AG04449 (cell line): ENCODE measurements at regions not wholly inside any gene's neighbourhood (a gene's known extent, or its start where the extent isn't known, plus 50 kb on each side); places are given as distances from the start of the nearest gene placed in this dataset.

Source experiments
- CTCF ChIA-PET: fragments of 350-600 bp; formaldehyde crosslinking; extraction: SDS; loops from one replicate; lab custom pipeline; 2021; ENCODE audit warnings: antibody characterized with exemption; lab: Yijun Ruan, JAX
- POLR2A ChIA-PET: fragments of 400-600, 350-600 bp; formaldehyde crosslinking; extraction: SDS; loops from one replicate; lab custom pipeline; 2020; ENCODE audit warnings: antibody characterized with exemption, inconsistent platforms; lab: Yijun Ruan, JAX
- DNase-seq: peaks from one replicate; pipeline ENCODE4 v3.0.0-alpha.2; 2010; ENCODE audit warnings: low read depth, low spot score
- H3K4me3 ChIP-seq: 2 replicates; pipeline ENCODE4 v1.5.1; 2011; ENCODE audit warnings: low read depth, mild to moderate bottlenecking, control low read depth, low read length
- TF ChIP-seq, protein P1 (sequence below): IDR thresholded peaks from one replicate; pipeline ENCODE4 v1.5.1; 2011; ENCODE audit warnings: mild to moderate bottlenecking, moderate library complexity, low read length, control low read depth, inconsistent platforms; ENCODE audit not compliant: insufficient read depth; ENCODE audit errors: missing control alignments

- CTCF ChIA-PET = no interaction called here
- POLR2A ChIA-PET = no interaction called here
- no peak for DNase-seq
- no peak overlapping the region for H3K4me3 ChIP-seq
- TF ChIP-seq, protein P1, sequence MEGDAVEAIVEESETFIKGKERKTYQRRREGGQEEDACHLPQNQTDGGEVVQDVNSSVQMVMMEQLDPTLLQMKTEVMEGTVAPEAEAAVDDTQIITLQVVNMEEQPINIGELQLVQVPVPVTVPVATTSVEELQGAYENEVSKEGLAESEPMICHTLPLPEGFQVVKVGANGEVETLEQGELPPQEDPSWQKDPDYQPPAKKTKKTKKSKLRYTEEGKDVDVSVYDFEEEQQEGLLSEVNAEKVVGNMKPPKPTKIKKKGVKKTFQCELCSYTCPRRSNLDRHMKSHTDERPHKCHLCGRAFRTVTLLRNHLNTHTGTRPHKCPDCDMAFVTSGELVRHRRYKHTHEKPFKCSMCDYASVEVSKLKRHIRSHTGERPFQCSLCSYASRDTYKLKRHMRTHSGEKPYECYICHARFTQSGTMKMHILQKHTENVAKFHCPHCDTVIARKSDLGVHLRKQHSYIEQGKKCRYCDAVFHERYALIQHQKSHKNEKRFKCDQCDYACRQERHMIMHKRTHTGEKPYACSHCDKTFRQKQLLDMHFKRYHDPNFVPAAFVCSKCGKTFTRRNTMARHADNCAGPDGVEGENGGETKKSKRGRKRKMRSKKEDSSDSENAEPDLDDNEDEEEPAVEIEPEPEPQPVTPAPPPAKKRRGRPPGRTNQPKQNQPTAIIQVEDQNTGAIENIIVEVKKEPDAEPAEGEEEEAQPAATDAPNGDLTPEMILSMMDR = no peak
Observed at GRCh38 chr17:27970587-27970986, 71.9 kb upstream of the NLK start.

GRCh38 chr17:27973258-27974044, 69.0 kb upstream of the NLK start:
- POLR2A ChIA-PET = no interaction called here
- CTCF ChIA-PET = no interaction called here
- no peak for DNase-seq
- TF ChIP-seq, protein P1 = no peak
- no peak overlapping the region for H3K4me3 ChIP-seq

DNA sequence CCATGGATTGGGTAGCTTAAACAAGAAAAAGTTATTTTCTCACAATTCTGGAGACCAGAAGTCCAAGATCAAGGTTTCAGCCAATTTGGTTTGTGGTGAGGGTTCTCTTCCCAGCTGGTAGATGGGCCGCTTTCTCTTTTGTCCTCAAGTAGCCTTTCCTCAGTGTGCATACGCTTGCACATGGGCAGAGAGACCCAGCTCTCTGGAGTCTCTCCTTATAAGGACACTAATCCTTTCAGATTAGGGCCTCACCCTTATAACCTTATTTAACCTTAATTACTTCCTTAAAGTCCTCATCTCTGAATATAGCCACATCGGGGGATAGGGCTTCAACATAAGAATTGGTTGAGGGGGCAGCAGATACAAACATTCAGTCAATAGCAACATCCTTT, 68.4 kb upstream of the NLK start:
- H3K4me3 ChIP-seq = no peak overlapping the region

DNA sequence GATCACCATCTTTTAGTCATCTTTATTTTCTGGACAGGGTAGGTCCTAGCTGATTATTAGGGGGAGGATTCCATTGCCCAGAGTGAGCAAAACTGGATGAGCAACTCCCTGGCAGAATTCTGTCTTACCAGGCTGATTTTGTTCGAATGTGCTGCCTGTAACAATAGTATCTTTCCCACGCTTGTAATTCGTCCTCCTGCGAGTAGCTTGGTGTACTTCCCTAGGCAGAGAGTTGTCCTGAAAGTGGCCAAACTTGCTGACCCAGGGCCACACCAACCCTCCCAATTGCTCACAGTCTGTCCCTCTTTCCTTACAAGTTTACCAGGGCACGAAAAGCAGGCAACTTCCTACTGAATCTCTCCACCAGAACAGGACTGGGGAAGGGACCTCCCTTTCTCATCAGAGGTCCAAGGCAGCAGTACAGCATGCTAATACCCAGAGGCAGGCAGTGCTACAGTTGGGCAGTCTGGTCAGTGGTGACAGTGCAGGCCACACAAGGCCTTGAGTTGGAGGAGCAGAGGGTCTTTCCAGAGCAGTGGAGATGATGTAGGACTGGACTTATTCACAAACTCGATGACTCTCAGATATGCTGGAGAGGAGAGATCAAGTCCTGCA, 67.8 kb upstream of the NLK start:
- DNase-seq = no peak
- H3K4me3 ChIP-seq = no peak overlapping the region
- CTCF ChIA-PET = no interaction called here
- TF ChIP-seq, protein P1 = no peak
- POLR2A ChIA-PET = no interaction called here

More for the DNA sequence above, 68.4 kb upstream of the NLK start:
- TF ChIP-seq, protein P1 = no peak
- CTCF ChIA-PET = no interaction called here
- POLR2A ChIA-PET = no interaction called here
- DNase-seq = no peak

DNA sequence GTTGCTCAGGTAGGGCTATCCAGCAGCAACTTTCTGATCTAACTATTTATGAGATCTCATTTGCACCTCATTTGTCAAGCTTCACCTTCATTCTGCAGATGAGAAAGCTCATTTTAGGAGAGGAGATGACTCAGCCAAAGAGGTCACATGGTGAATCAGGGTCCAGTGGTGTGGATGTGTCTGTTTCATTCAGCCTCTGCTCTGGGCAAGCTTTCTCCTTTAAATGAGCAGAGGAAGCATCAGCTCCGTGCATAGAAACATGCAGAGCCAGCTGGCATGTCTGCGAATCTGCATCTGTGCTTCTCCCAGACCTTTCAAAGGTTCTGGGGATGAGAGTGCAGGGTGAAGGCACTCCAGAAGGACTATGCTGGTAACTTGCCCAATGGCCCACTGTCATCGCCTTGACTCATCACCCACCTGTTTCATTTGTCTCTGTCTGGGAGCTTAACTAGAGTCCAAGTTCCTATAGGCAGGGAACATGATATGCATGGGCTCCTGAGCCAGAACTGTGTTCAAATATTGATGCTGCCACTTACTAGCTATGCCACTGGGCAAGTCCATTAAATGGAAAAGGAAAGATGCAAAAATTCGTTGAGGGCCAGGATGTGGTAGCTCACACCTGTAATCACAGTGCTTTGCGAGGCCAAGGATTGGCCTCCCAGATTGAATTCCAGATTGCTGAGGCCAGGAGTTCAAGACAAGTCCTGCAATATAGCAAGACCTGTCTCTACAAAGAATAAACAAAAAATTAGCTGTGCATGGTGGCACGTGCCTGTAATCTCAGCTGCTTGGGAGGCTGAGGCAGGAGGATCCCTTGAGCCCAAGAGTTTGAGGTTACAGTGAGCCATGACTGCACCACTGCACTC, 67.1 kb upstream of the NLK start:
- no peak overlapping the region for H3K4me3 ChIP-seq
- CTCF ChIA-PET = no interaction called here
- no peak for DNase-seq
- POLR2A ChIA-PET = no interaction called here
- TF ChIP-seq, protein P1 = no peak

GRCh38 chr17:27976331-27976730, 66.1 kb upstream of the NLK start:
- DNase-seq = no peak
- no peak overlapping the region for H3K4me3 ChIP-seq
- POLR2A ChIA-PET = no interaction called here
- TF ChIP-seq, protein P1 = no peak
- CTCF ChIA-PET = no interaction called here
